GM13976 (cell line): ENCODE measurements at regions not wholly inside any gene's neighbourhood (a gene's known extent, or its start where the extent isn't known, plus 50 kb on each side); places are given as distances from the start of the nearest gene placed in this dataset.
"Not testable (repeated sequence)": the region's sequence is repeated elsewhere in the genome, so short reads cannot be mapped to it uniquely, and the experiment has no call there.

Source experiments
- DNase-seq: peaks from one replicate; pipeline ENCODE4 v3.0.0; 2012; ENCODE audit warnings: low spot score
- CTCF ChIP-seq: IDR thresholded peaks from 2 replicates; pipeline ENCODE4 v1.5.1; 2012; ENCODE audit warnings: borderline replicate concordance, mild to moderate bottlenecking; ENCODE audit not compliant: insufficient read depth; ENCODE audit errors: extremely low read depth, missing control alignments, control extremely low read depth
- in situ Hi-C: fragments of 300-500 bp; cut with MboI; formaldehyde crosslinking; loops from one replicate; pipeline ENCODE4 v1.12.0; 2022; ENCODE audit warnings: low sequenced_read_pairs, mixed read lengths, inconsistent platforms; ENCODE audit not compliant: unreplicated experiment

DNA sequence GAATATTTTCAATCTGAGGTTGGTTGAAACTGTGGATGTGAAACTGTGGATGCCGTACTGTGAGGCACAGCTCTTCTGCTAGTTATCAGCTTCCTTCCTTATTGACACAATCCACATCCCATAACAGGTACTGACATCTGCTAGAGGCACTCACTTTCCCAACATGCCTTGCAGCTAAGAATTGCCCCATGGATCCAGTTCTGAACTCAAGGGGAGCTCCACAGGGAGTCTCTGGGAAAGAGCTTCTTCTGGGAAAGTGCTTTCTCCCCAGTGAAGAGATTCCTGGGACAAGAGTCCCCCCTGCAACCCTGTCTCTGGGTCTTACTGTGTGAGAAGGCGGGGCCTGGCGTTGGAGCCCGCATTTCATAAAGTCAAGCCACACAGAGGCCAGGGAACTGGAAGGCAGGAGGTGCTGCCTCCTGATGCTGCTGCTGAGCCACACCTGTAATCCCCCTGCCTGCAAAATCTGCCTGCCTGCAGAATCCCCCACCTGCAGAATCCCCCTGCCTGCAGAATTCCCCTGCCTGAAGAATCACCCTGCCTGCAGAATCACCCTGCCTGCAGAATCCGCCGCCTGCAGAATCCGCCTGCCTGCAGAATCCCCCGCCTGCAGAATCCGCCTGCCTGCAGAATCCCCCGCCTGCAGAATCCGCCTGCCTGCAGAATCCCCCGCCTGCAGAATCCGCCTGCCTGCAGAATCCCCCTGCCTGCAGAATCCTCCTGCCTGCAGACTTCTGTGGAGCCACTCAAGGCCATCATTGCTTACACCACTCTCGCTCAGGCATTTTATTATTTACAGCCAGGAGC lies 305.4 kb downstream of the FOXL1 start:
- DNase-seq: no peak
- in situ Hi-C loops: no loop called here
- no peak for TF ChIP-seq CTCF

DNA sequence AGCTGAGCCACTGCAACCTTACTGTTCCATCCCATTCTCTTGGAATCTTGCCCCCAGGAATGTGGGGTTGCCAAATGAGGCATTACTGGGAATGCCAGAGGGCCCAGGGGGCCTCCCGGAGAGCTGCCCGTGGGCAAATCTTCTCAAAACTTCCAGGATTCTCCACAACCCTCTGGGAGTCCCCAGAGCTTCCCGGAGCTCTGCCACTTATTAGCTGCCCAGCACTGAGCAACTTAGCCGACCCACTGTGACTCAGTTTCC lies 306.0 kb downstream of the FOXL1 start:
- DNase-seq: no peak
- TF ChIP-seq CTCF: no peak
- in situ Hi-C loops: no loop called here

DNA sequence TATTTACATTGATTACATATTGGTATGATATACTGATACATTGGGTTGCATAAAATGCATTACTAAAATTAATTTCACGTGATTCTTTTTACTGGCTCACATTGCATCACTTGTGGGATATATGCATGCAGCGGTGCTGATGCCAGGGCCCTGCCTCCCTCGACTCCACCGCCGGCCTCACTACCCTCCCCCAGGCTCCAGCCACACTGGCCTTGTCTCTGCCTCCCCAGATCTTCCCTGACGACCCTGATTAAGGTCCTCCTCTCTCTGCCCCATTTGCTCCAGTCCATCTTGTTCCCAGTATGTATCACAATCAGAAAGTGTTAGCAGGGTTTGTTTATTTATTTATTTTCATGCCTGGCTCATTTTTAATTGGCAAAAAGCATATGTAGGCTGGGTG lies 306.8 kb downstream of the FOXL1 start:
- DNase-seq: no peak
- no peak for TF ChIP-seq CTCF
- in situ Hi-C loops: no loop called here

- TF ChIP-seq CTCF: no peak
- DNase-seq: no peak
- in situ Hi-C loops: no loop called here
These were observed 308.3 kb downstream of the FOXL1 start for GRCh38 chr16:86886651-86887050.

DNA sequence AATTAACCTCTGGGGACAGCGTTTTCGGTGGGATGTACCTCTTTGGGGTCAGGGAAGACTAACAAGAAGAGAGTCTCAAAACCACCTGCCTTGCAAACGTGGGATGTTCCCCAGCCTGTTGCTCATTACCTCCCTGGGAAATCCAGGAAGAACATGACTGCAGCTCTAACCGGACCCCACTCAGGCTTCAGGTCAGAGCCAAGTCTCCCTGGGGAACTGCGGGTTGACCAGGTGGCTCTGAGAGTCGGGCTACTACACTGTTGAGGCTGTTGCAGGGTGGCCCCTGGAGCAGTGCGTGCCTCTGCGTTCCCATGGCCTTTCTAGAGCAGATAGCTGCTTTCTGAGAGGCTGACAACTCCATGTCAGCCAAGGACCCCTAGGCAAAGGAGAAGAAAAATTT lies 309.1 kb downstream of the FOXL1 start:
- in situ Hi-C loops: no loop called here
- no peak for TF ChIP-seq CTCF
- no peak for DNase-seq

DNA sequence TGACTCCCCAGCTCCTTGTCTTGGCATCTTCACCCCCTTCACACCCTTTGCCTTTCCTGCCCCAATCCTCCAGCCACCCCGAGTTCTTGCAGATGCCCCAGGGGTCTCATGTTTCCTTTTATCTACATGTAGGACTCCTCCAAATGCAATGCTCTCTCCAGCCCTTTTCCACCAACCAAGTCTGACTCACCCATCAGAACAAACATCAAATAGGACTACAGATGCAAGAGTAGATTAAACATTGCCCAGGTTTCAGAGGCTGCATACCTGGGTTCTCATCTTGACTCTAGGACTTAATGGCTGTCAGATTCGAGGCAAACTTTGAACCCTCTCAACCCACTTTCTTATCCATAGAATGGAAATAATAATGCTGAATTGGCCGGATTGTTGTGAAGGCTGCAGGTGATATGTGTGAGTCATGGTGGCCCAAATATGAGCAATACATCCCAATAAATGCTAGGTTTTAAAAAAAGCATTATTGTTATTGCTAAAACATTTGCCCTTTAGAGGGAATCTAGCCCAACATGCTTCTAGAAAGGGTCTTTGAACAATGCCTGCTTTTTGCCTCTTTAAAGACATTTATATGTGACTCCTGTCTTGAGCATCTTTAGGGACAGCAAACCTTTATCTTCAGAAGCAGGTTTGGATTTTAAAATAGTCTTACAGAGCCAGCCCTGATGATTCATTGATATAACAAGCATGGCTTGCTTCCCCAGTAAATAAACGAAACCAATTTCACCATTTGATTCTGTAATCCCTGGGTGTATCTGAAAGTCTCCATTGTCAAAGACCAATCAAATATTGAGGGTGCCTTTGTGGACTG lies 310.1 kb downstream of the FOXL1 start:
- no peak for DNase-seq
- in situ Hi-C loops: no loop called here
- TF ChIP-seq CTCF: no peak

DNA sequence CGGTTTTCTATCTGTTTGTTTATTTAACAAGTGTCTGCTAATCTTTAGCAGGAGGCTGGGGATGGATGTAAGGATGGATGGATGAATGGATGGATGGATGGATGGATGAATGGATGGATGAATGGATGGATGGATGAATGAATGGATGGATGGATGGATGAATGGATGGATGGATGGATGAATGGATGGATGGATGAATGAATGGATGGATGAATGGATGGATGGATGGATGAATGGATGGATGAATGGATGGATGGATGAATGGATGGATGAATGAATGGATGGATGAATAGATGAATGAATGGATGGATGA lies 310.7 kb downstream of the FOXL1 start:
- in situ Hi-C loops, DNase-seq: not testable (repeated sequence)
